ENCODE measurements at regions not wholly inside any gene's neighbourhood (a gene's known extent, or its start where the extent isn't known, plus 50 kb on each side); places are given as distances from the start of the nearest gene placed in this dataset.
A peak's percentile ranks its signal among the peaks of the same experiment; 100 is the strongest.

DNA sequence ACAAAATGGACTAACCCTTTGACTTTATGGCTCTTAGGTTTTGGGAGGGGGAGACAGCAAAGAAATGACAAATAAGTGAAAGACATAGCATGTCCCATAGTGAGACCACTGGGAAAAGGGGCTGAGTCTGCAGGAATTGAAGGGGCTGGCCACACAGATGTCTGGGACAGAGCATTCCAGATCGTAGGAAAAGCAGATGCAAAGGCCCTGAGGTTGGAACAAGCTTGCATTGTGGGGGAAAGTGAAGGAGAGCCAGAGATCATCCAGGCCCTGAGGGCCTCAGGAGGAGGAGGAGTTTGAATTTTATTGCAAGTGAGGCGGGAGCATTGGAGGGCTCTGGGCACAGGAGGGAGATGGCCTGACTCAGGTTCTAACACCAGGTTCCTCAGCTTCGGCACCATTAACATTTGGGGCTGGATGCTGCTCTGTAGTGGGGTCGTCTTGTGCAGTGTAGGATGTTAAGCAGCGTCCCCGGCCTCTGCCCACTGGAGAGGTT, 97.5 kb downstream of the CEBPB start:
- no peak for DNase-seq

GRCh38 chr20:50289581-50289980, 99.0 kb downstream of the CEBPB start:
- DNase-seq, result no peak

DNA sequence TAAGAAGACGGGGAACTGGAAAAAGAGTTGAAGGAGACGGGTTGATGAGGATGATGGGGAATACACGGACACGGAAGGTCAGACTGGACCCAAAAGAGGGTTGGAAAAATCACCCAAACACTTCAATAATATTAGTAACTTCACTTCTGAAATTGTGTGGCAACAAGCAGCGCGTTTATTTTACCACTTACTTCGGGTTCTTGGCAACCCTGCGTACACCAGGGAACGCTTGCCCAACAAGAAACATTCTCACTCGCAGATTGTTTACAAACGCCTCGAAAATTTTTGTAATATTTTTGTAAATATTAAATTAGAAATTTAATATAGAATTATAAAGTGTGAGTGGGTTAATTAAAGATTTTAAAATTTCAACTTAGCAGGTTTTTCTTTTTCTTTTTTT, 99.5 kb downstream of the CEBPB start:
- no peak for DNase-seq

GRCh38 chr20:50290808-50291207, 100.2 kb downstream of the CEBPB start:
- DNase-seq, result no peak

- DNase-seq, result no peak
These were observed 100.8 kb downstream of the CEBPB start for GRCh38 chr20:50291254-50292078.

DNA sequence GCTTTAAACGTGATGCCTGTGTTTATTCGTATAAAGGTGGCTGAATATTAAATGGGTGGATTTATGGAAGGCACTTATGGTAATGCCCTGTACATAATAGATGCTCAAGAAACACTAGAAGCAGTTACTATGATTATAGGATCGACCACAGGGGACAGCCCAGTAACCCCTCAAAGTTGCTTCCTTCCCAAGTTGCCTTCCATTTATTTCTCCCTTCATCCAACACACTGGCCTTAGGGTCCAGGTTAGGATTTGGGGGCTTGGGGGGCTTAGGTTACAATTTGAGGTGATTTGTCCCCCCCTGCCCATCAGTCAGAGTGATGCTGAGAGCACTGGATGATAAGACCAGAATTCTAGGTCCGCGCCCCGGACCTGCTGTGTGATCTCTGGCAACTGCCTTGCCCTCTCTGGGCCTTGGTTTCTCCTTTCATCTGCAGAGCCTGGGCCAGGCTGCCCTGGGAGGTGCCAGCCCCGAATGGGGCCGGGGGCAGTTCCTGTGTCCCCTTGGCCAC, 101.5 kb downstream of the CEBPB start:
- DNase-seq, result no peak

DNA sequence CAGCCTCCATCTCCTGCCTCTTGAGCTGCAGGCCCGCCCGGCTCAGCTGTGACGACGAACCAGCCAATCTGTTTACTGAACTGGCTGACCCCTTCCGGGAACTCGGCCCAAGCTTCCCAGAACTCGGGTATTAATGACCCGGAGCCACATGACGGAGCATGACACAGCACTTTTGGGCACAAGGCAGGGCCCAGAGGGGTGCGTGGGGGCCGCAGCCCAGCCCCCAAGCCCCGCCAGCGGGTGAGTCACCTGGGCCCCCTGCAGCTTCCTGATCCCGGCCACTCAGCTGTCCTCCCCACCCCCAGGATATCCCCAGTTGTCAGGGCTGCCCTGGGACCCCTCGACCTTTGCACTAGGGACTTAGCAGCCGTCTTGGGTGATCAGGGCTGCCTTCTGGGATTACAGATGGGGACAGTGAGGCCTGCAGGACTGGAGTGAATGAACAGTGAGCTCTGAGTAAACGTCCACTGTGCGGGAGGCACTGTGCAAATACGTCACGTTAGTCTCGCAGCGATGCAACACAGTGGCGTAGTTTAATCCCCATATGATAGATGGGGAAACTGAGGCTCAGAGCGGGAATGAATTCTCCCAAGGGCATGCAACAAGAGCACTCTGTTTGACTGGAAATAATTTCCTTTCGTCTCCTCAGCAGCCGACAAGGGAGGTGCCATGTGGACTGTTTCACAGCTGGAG, 102.1 kb downstream of the CEBPB start:
- DNase-seq, result peak; percentile 47

GRCh38 chr20:50293284-50294139, 102.9 kb downstream of the CEBPB start:
- no peak for DNase-seq

DNA sequence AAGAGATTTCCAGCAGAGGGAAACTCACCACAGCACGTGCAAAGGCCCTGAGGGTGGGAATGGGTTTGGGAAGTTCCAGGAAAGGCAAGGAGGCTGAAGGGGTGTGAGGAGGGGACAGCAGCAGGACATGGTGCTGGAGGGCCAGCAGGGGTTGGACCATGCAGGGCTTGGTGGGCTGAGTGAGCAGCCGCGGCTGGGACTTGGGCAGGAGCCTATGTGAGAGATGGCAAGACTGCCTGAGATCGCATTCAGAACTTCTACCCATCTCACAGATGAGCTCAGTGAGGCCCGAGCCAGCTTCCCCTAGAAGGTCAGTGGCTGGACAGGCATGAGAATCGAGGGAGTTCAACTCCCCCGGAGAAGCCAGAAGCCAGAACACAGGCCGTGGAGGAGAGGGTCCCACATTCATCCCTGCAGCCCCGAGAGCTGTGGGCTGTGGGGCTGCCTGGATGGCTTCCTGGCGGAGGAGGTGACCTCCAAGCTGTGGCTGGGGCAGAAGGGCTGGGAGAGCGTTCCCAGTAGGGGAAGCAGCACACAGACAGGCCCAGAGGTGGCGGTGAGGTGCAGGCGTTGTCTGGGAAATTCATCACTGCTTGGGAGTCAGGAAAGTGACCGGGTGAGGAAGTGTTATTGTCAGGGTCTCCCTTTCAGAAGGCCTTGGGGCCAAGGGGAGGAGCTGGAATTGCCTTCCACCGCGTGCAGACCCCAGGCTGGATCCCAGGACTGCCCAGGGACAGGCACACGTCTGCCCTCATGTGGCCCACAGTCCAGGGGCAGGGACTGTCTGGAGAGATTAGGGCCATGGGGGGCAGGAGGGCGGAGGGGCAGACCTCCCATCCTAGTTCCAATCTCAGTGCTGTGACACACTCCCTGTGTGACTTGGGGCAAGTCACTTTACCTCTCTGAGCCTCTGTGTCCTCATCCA, 103.8 kb downstream of the CEBPB start:
- DNase-seq, result no peak

GRCh38 chr20:50295345-50295744, 104.7 kb downstream of the CEBPB start:
- no peak for DNase-seq

GRCh38 chr20:50295762-50296449, 105.3 kb downstream of the CEBPB start:
- DNase-seq, result no peak

- DNase-seq, result no peak
These were observed 106.1 kb downstream of the CEBPB start for GRCh38 chr20:50296450-50297375.

GRCh38 chr20:50297498-50298376, 107.1 kb downstream of the CEBPB start:
- no peak for DNase-seq

- DNase-seq, result no peak
These were observed 108.1 kb downstream of the CEBPB start for GRCh38 chr20:50298554-50299324.

DNA sequence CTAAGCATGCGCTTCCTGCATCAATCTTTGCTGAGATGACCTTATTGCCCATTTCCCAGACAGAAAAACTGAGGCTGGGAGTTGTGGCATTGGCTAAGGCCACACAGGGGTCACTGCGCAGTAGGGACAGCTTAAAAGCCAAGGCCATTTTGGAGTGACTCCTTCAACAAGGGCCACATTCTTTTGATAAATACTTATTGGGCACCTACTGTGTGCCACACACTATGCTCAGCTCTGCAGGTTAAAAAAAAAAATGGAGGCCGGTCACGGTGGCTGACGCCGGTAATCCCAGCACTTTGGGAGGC, 108.6 kb downstream of the CEBPB start:
- no peak for DNase-seq

- DNase-seq, result no peak
These were observed 110.5 kb downstream of the CEBPB start for GRCh38 chr20:50301165-50301564.

GRCh38 chr20:50301712-50302111, 111.1 kb downstream of the CEBPB start:
- DNase-seq, result no peak

- no peak for DNase-seq
These were observed 111.9 kb downstream of the CEBPB start for GRCh38 chr20:50302341-50303057.

Data from activated CD4-positive, CD25-positive, alpha-beta regulatory T cell treated with anti-CD3 and anti-CD28 coated beads, Interleukin-2, amount 50 U/mL, for 72 hours (primary cell).